Fibroblast of villous mesenchyme (primary cell): ENCODE measurements at regions not wholly inside any gene's neighbourhood (a gene's known extent, or its start where the extent isn't known, plus 50 kb on each side); places are given as distances from the start of the nearest gene placed in this dataset.

Source experiments
- DNase-seq: peaks from one replicate; pipeline ENCODE4 v3.0.0-alpha.2; 2010; ENCODE audit warnings: low read depth
- H3K4me3 ChIP-seq: 2 replicates; pipeline ENCODE4 v1.5.1; 2011; ENCODE audit warnings: low read depth, mild to moderate bottlenecking, low read length
- CTCF ChIP-seq: IDR thresholded peaks from 2 replicates; pipeline ENCODE4 v1.5.1; 2012; ENCODE audit warnings: low read depth, mild to moderate bottlenecking, low read length; ENCODE audit not compliant: insufficient read depth

DNA sequence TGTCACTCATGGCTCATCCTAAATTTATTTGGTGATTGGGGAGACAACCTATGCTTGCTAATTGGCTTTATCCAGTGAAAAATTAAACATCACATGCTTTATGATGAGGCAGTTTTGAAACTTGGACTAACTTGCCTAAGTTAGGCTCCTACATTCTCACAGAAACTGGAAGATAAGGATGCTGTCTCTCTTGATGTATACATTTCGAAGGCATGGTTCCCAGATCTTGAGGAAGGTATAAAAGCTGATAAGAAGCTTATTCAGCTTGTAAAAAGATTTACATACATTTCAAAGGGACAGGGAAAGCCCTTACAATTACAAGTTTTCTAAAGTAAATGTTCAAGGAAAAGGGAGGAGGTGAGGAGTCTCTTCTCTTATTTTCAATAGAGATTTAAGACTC is 561.7 kb downstream of the IPMK start:
- no peak for TF ChIP-seq CTCF
- peak; percentile 84 for DNase-seq
- no peak overlapping the region for H3K4me3 ChIP-seq

- DNase-seq: peak; percentile 27
- H3K4me3 ChIP-seq: no peak overlapping the region
- no peak for TF ChIP-seq CTCF
Observed at GRCh38 chr10:57699944-57700343, 567.8 kb downstream of the IPMK start.

- no peak for TF ChIP-seq CTCF
- peak; percentile 91 for DNase-seq
- no peak overlapping the region for H3K4me3 ChIP-seq
Observed at GRCh38 chr10:57696641-57697040, 571.1 kb downstream of the IPMK start.

DNA sequence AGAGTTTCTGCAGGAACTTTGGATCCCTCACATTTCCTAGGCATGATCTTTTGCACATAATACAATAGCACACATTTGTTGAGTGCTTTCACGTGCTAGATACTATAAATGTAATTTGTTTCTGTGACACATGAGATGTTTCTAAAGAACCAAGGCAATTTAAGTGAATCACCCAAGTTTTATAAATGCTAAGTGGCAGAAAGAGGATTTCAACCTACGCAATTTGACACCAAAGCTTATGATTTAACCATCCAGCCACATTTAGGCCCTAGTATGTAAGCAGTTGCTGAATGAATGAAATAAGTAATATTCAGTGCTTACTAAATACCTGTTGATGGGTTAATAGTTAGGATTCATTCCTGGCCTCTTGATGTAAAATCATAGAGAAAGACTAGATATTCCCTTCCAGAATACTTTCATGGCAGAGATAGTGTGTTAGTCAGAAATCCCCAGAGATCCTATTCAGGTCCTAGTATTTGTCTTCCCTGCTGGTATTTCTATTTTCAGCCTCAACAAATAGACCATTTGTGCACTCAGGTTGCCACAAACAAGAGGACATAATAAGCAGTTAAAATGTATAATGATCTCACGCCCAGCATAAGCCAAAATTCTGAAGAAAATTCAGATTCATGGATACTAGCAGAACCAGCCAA is 572.6 kb downstream of the IPMK start:
- no peak overlapping the region for H3K4me3 ChIP-seq
- peak; percentile 30 for DNase-seq
- no peak for TF ChIP-seq CTCF

- DNase-seq: peak; percentile 94
- no peak for TF ChIP-seq CTCF
Observed at GRCh38 chr10:57692255-57692980, 575.3 kb downstream of the IPMK start.

GRCh38 chr10:57689596-57690297 is 577.9 kb downstream of the IPMK start:
- peak; percentile 23 for DNase-seq
- TF ChIP-seq CTCF: no peak
- H3K4me3 ChIP-seq: no peak overlapping the region

More at GRCh38 chr10:57692255-57692980, 575.3 kb downstream of the IPMK start:
- H3K4me3 ChIP-seq: no peak overlapping the region
